Thyroid gland (tissue), 4 donors: ENCODE measurements at regions not wholly inside any gene's neighbourhood (a gene's known extent, or its start where the extent isn't known, plus 50 kb on each side); places are given as distances from the start of the nearest gene placed in this dataset.

ENCODE experiments used
- POLR2A ChIP-seq, 2 donors: fragments of 450-650 bp; IDR thresholded peaks; one replicate each; pipeline ENCODE4 v1.6.1; 2017; ENCODE audit warnings: antibody characterized with exemption in 2 of 2, mild to moderate bottlenecking in 2 of 2, moderate library complexity in 1 of 2
- TF ChIP-seq, protein P1 (sequence below), 6 experiments: fragments of 200-600 bp in 3 of 6; fragments of 450-650 bp in 3 of 6; sonication (generic) in 3 of 6; IDR thresholded peaks; one replicate each; pipeline ENCODE4 v1.5.1; 2016 to 2019; ENCODE audit warnings: antibody characterized with exemption in 6 of 6, mild to moderate bottlenecking in 2 of 6, inconsistent platforms in 1 of 6, moderate library complexity in 1 of 6

- no peak for TF ChIP-seq POLR2A (IDR thresholded peaks at IDR 0.05)
- TF ChIP-seq, protein P1, sequence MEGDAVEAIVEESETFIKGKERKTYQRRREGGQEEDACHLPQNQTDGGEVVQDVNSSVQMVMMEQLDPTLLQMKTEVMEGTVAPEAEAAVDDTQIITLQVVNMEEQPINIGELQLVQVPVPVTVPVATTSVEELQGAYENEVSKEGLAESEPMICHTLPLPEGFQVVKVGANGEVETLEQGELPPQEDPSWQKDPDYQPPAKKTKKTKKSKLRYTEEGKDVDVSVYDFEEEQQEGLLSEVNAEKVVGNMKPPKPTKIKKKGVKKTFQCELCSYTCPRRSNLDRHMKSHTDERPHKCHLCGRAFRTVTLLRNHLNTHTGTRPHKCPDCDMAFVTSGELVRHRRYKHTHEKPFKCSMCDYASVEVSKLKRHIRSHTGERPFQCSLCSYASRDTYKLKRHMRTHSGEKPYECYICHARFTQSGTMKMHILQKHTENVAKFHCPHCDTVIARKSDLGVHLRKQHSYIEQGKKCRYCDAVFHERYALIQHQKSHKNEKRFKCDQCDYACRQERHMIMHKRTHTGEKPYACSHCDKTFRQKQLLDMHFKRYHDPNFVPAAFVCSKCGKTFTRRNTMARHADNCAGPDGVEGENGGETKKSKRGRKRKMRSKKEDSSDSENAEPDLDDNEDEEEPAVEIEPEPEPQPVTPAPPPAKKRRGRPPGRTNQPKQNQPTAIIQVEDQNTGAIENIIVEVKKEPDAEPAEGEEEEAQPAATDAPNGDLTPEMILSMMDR (IDR thresholded peaks at IDR 0.05): no peak
These were observed 367.6 kb downstream of the ENC1 start for GRCh38 chr5:74272831-74273451.
